Suppressor macrophage treated with lipopolysaccharide for 4 hours (primary cell): ENCODE measurements at regions not wholly inside any gene's neighbourhood (a gene's known extent, or its start where the extent isn't known, plus 50 kb on each side); places are given as distances from the start of the nearest gene placed in this dataset.

Source experiments
- DNase-seq: peaks from one replicate; pipeline ENCODE4 v3.0.0-alpha.2; 2020

DNA sequence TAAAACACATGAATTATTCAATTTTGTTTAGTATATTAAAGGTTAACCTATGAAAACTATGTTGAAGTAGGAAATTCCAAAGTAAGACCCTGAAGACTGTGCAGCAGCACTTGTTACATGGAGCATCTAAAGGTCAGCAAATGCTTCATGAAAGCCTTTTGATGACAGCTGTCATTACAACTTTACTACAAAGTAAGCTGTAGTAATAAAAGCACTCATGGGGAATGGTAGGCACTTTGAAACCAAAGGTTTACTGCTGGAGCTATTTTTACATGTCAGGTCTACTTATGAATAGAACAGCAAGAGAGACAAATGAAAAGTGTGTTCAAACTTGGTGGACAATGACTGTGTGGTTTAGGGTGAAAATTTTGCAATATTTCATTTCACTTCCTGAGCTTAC lies 672.5 kb upstream of the PCDH20 start:
- DNase-seq: no peak

DNA sequence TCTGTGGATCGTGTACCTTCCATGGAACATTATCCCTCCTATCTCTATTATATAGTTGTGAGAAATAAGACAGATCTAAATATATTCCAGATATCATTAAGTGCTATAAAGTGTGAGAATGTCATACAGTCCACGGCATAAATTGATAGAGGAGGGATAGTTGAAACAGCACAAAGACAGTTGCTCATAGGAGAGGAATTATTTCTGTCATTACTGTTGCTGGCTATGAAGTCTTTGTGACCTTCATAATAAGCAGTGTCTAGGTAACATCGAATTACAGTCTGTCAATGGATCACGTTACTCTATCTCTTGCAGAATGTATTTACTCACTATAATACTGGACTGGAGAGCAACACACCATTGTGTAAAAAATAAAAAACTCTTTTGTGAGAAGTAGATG lies 671.5 kb upstream of the PCDH20 start:
- no peak for DNase-seq

GRCh38 chr13:62085337-62086229 lies 669.9 kb upstream of the PCDH20 start:
- no peak for DNase-seq

DNA sequence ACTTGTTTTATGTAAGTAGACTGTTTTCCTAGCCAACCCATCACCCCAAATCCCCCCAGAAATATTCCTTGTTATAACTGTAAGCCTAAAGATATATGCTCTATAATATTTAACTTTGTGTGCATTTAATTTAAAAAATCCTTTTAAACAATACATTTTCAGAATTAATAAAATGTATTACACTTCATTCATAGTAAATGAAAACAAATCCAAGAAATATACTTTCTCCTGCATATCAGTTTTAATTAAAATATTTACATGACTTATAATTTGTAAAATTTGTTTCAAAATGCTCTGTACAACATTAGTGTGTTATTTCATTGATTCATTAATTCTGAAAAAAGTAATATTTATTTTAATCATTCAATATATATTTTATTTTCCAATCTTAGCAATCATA lies 669.1 kb upstream of the PCDH20 start:
- no peak for DNase-seq

DNA sequence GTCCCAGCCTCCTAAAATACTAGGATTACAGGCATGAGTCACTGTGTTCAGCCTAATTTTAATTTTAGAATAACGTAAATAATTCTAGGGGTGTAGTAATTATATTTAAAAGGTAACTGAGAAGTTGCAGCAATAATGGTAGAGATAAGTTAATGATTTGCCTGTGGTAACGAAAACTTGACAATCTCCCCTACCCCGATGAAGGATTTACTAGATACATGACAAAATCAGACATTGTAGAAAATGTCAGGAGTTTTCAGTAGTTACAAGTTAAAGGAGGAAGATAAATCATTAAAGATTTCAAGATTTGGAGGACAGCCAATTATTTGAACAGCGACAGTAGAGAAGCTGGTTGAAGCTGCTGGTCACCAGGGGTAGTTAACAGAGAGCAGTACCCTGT lies 652.2 kb upstream of the PCDH20 start:
- DNase-seq: no peak

DNA sequence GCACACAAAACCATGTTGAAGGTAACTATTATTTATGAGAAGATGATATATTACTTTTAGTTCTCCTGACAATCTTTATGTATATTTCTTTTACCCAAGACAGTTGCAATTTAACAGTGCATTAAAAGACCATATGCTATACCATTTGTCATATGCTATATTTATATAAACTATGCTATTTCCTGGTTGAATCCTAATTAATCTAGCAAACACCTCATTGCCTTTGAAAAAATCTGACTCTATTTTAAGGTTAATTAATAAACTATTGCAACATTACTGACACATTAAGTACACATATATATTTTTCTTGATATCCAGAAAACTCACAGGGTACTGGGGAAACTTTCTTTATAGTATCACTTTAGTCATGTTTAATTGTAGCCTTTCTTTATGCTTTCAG lies 649.4 kb upstream of the PCDH20 start:
- DNase-seq: no peak

GRCh38 chr13:62061751-62062150 lies 646.1 kb upstream of the PCDH20 start:
- no peak for DNase-seq

DNA sequence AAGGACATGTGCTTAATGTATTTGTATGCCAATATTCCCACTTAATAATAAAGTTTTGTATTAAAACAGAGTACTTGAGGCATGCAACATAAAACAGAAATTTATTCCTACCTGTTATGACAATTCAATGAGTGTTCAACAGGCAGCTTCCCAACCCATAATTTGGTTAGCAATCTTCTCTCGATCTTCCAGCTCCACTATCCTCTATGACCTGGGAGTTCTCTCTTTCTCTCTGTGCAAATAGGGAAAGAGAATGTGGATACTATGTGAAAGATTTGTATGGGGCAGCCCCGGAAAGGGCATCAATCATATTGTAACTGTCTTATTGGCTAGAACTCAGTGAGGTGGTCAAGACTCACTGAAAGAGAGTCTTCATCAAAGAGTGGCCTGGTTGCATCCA lies 644.9 kb upstream of the PCDH20 start:
- no peak for DNase-seq

- DNase-seq: no peak
Measured at GRCh38 chr13:62057286-62057685, 641.6 kb upstream of the PCDH20 start.

DNA sequence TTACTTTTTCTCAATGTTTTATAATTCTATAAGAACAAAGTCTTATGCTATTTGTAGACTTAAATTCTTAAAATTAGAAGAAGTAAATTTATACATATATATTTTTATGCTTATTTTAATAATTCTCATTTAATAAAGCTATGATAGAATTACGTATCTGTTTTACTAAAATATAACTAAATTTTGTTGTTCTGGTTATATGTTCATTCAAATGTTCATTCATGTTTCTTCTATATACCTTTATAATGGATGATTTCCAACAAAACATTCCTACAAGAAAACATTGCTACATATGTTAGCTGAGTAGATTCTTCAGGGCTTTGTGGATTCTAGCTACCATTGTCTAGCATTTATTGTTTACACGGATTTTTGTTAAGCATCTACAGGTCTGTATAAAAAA lies 634.3 kb upstream of the PCDH20 start:
- no peak for DNase-seq

- no peak for DNase-seq
Measured at GRCh38 chr13:62046512-62046911, 630.9 kb upstream of the PCDH20 start.

- DNase-seq: no peak
Measured at GRCh38 chr13:62043600-62043999, 628.0 kb upstream of the PCDH20 start.

- DNase-seq: no peak
Measured at GRCh38 chr13:62040806-62041205, 625.2 kb upstream of the PCDH20 start.

- DNase-seq: no peak
Measured at GRCh38 chr13:62040078-62040477, 624.4 kb upstream of the PCDH20 start.

DNA sequence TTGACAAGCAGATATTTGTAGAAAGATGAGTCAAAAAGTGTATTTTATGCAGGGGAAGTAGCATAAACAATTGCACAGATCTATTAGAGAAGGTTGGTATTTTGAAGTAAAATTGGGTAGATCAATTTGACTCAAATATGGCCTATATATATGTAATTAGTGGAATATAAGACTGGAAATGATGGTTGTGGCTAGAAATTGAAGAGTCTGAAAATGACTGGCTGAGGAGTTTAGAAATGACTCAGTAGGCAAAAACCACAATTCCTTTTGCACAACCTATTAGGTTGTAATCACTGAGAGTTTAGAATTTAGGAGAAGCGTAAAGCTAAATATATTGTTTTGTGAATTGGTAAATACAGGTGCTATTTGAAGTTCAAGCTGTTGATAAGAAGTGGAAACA lies 622.6 kb upstream of the PCDH20 start:
- DNase-seq: no peak

GRCh38 chr13:62035981-62036380 lies 620.3 kb upstream of the PCDH20 start:
- no peak for DNase-seq

GRCh38 chr13:62033934-62034333 lies 618.3 kb upstream of the PCDH20 start:
- no peak for DNase-seq

- DNase-seq: no peak
Measured at GRCh38 chr13:62022369-62022768, 606.7 kb upstream of the PCDH20 start.

- no peak for DNase-seq
Measured at GRCh38 chr13:62019858-62020257, 604.2 kb upstream of the PCDH20 start.

DNA sequence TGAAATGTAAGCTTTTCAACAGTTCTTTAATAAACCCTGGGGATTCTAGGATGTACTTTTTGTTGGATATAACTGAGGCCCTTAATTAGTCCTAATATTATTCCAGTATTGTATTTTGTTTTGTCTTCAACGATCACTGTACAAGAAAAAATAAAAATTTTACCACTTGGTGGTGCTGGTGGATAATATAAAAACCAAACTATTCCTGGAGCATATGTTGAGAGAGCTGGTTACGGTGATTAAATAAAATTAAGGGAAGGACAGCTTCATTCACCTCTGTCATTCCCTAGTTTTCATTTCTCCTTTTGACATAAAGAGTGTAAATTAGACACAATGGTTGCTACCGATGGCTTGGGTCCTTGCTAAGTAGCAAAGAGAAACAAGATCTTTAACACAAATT lies 598.6 kb upstream of the PCDH20 start:
- DNase-seq: no peak

- DNase-seq: no peak
Measured at GRCh38 chr13:62003452-62003851, 587.8 kb upstream of the PCDH20 start.

GRCh38 chr13:61994174-61994573 lies 578.5 kb upstream of the PCDH20 start:
- no peak for DNase-seq

- DNase-seq: no peak
Measured at GRCh38 chr13:61989978-61990377, 574.3 kb upstream of the PCDH20 start.

GRCh38 chr13:61988810-61989209 lies 573.2 kb upstream of the PCDH20 start:
- no peak for DNase-seq

DNA sequence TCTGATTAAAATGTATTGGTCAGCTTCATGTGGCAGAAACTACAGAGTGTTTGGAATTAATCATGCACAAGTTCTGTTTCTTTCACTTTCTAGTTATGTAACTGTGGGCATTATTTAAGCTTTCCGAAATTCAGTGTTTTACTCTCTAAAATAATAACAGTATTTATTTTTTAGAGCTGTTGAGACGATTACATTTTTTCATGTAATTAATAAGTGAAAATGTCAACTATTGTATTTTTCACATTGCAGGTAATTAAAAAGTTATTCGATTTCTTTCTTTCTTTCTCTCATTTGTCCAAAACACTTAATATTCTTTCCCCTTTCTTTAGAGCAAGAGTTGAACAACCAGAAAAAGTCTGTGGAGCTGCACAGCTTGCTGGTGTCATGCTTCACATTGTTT lies 559.4 kb upstream of the PCDH20 start:
- no peak for DNase-seq
